ENCODE measurements at regions not wholly inside any gene's neighbourhood (a gene's known extent, or its start where the extent isn't known, plus 50 kb on each side); places are given as distances from the start of the nearest gene placed in this dataset.

DNA sequence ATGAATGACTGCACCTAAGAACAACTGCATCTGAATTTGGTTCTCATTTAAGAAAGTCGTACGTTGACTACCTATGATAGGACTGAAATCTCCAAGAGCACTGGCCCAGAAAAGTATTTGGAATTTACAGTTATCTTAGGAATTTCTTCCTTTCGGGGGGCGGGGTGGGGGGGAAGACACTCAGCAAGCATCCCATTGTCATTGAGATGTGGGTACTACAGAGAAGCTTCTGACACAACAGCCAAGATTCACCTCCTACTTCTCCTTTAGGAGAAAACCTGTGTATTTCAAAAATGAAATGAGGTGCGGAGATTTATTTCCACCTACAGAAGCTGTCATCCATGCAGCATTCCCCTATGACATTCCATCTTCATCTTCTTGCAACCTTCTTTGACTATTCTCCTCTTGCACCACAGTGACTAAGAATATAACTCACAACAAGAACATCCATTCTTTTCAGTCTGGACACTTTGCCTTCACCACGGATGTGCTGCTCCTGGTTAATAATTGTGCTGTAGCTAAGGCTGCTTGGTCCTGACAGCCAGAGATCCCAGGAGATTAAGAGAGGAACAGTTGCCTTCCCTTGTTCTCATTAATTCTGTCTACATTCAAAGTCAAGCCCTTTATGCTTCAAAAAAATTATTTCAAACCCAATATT is 98.4 kb upstream of the FRMD4A start (continued):
- TF ChIP-seq POU5F1 (IDR thresholded peaks at IDR 0.05; ENCODE audit: low read depth, low read length): peak; percentile 55; the same call in 1 of the 2 replicates
- 0 out of 2 replicates have a peak, but pooled peaks have one; percentile 17 for TF ChIP-seq SP1 (IDR thresholded peaks at IDR 0.05; ENCODE audit: low read depth, low read length)

All from H1 (cell line).